ENCODE measurements at regions not wholly inside any gene's neighbourhood (a gene's known extent, or its start where the extent isn't known, plus 50 kb on each side); places are given as distances from the start of the nearest gene placed in this dataset.

- DNase-seq (ENCODE audit: low read depth) = no peak
Observed at GRCh38 chr18:42401131-42401673, 446.2 kb downstream of the PIK3C3 start.

GRCh38 chr18:42404151-42404550, 449.1 kb downstream of the PIK3C3 start:
- no peak for DNase-seq (ENCODE audit: low read depth)

- no peak for DNase-seq (ENCODE audit: low read depth)
Observed at GRCh38 chr18:42409005-42409404, 454.0 kb downstream of the PIK3C3 start.

GRCh38 chr18:42412281-42412680, 457.2 kb downstream of the PIK3C3 start:
- DNase-seq (ENCODE audit: low read depth) = no peak

- DNase-seq (ENCODE audit: low read depth) = peak; percentile 31
Observed at GRCh38 chr18:42412896-42413295, 457.9 kb downstream of the PIK3C3 start.

GRCh38 chr18:42413870-42414269, 458.8 kb downstream of the PIK3C3 start:
- DNase-seq (ENCODE audit: low read depth) = no peak

- peak; percentile 60 for DNase-seq (ENCODE audit: low read depth)
Observed at GRCh38 chr18:42414756-42415454, 459.9 kb downstream of the PIK3C3 start.

- DNase-seq (ENCODE audit: low read depth) = no peak
Observed at GRCh38 chr18:42417189-42417588, 462.2 kb downstream of the PIK3C3 start.

- DNase-seq (ENCODE audit: low read depth) = no peak
Observed at GRCh38 chr18:42418121-42418520, 463.1 kb downstream of the PIK3C3 start.

GRCh38 chr18:42425025-42425424, 470.0 kb downstream of the PIK3C3 start:
- DNase-seq (ENCODE audit: low read depth) = no peak

GRCh38 chr18:42426496-42427015, 471.5 kb downstream of the PIK3C3 start:
- no peak for DNase-seq (ENCODE audit: low read depth)

- no peak for DNase-seq (ENCODE audit: low read depth)
Observed at GRCh38 chr18:42429196-42429595, 474.2 kb downstream of the PIK3C3 start.

GRCh38 chr18:42436222-42436765, 481.3 kb downstream of the PIK3C3 start:
- DNase-seq (ENCODE audit: low read depth) = no peak

GRCh38 chr18:42437001-42437400, 482.0 kb downstream of the PIK3C3 start:
- DNase-seq (ENCODE audit: low read depth) = no peak

- peak; percentile 57 for DNase-seq (ENCODE audit: low read depth)
Observed at GRCh38 chr18:42437646-42438045, 482.6 kb downstream of the PIK3C3 start.

- DNase-seq (ENCODE audit: low read depth) = no peak
Observed at GRCh38 chr18:42442656-42443055, 487.6 kb downstream of the PIK3C3 start.

- no peak for DNase-seq (ENCODE audit: low read depth)
Observed at GRCh38 chr18:42444349-42444748, 489.3 kb downstream of the PIK3C3 start.

GRCh38 chr18:42445359-42445758, 490.3 kb downstream of the PIK3C3 start:
- no peak for DNase-seq (ENCODE audit: low read depth)

GRCh38 chr18:42446195-42446594, 491.2 kb downstream of the PIK3C3 start:
- peak; percentile 75 for DNase-seq (ENCODE audit: low read depth)

GRCh38 chr18:42447688-42448087, 492.7 kb downstream of the PIK3C3 start:
- no peak for DNase-seq (ENCODE audit: low read depth)

- DNase-seq (ENCODE audit: low read depth) = no peak
Observed at GRCh38 chr18:42458226-42458625, 503.2 kb downstream of the PIK3C3 start.

GRCh38 chr18:42459873-42460272, 504.8 kb downstream of the PIK3C3 start:
- DNase-seq (ENCODE audit: low read depth) = no peak

- no peak for DNase-seq (ENCODE audit: low read depth)
Observed at GRCh38 chr18:42471885-42472284, 516.9 kb downstream of the PIK3C3 start.

- DNase-seq (ENCODE audit: low read depth) = no peak
Observed at GRCh38 chr18:42473611-42474010, 518.6 kb downstream of the PIK3C3 start.

Data from non-pigmented ciliary epithelial cell (primary cell).